Left ventricle myocardium inferior (tissue), 1 donor: ENCODE measurements at regions not wholly inside any gene's neighbourhood (a gene's known extent, or its start where the extent isn't known, plus 50 kb on each side); places are given as distances from the start of the nearest gene placed in this dataset.
A peak's percentile ranks its signal among the peaks of the same experiment; 100 is the strongest.

Experiments
- DNase-seq: peaks from one replicate; pipeline ENCODE4 v3.0.0-alpha.2; 2020
- H3K27ac ChIP-seq: fragments of 200-600 bp; replicated peaks from 2 replicates; pipeline ENCODE4 v1.8.0; 2021
- H3K27me3 ChIP-seq: fragments of 200-600 bp; 2 replicates; pipeline ENCODE4 v1.8.0; 2021; ENCODE audit warnings: low read depth
- H3K36me3 ChIP-seq: fragments of 200-600 bp; 2 replicates; pipeline ENCODE4 v1.8.0; 2021
- H3K4me1 ChIP-seq: fragments of 200-600 bp; 2 replicates; pipeline ENCODE4 v1.8.0; 2021
- H3K4me3 ChIP-seq: fragments of 200-600 bp; 2 replicates; pipeline ENCODE4 v1.8.0; 2021; ENCODE audit warnings: mild to moderate bottlenecking, moderate library complexity
- H3K9me3 ChIP-seq: fragments of 200-600 bp; replicated peaks from 2 replicates; pipeline ENCODE4 v1.8.0; 2021
- intact Hi-C: fragments of 100-400 bp; cut with micrococcal nuclease; formaldehyde crosslinking; loops from one replicate; pipeline ENCODE4 v1.11.0; 2022
- TF ChIP-seq, protein P1 (sequence below): fragments of 200-600 bp; IDR thresholded peaks from 2 replicates; pipeline ENCODE4 v1.8.0; 2021; ENCODE audit warnings: antibody characterized with exemption, mild to moderate bottlenecking, borderline replicate concordance
- donor health status: DM: no; HTN: yes; CAD: no; lungs with severe emphysema.

DNA sequence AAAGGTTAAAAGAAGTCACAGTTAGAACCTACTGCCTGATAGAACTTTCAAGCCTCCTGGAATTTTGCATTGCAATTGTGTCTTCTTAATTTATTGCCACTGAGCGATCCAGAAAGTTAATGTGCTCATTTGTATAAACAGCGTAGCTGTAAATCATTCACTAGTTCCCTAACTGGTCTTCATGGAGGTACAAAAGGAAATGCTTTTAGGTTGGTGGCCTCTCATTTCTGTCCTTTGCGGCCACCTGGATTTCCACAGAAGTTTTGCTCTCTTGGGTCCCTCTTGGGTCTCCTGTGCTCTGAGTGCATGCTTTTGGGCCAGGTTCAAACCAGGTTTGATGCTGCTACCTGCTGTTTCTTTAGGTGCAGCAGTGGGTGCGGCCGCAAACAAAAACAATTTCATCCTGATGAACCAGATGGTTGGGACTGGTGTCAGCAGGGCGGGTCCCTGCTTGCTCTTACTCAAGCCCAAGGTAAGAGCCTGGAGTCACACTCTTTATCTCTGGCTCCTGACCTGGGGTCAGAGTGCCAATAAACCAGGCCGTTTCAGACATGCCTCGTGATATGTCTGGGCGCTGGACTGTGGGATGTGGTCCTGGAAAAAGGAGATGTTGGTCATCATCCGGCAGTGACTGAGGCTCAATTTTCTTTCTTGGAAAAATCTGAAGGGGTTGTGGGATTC, 270.1 kb downstream of the PTTG2 start:
- H3K27ac ChIP-seq, result no peak overlapping the region
- no peak overlapping the region for H3K4me3 ChIP-seq
- no peaks in the 10 kb centered on the region for H3K36me3 ChIP-seq
- TF ChIP-seq, protein P1, sequence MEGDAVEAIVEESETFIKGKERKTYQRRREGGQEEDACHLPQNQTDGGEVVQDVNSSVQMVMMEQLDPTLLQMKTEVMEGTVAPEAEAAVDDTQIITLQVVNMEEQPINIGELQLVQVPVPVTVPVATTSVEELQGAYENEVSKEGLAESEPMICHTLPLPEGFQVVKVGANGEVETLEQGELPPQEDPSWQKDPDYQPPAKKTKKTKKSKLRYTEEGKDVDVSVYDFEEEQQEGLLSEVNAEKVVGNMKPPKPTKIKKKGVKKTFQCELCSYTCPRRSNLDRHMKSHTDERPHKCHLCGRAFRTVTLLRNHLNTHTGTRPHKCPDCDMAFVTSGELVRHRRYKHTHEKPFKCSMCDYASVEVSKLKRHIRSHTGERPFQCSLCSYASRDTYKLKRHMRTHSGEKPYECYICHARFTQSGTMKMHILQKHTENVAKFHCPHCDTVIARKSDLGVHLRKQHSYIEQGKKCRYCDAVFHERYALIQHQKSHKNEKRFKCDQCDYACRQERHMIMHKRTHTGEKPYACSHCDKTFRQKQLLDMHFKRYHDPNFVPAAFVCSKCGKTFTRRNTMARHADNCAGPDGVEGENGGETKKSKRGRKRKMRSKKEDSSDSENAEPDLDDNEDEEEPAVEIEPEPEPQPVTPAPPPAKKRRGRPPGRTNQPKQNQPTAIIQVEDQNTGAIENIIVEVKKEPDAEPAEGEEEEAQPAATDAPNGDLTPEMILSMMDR, result no peak
- intact Hi-C loops, result no loop called here
- no peak for DNase-seq
- no peaks in the 10 kb centered on the region for H3K4me1 ChIP-seq
- H3K27me3 ChIP-seq, result no peaks in the 10 kb centered on the region
- no peaks in the 10 kb centered on the region for H3K9me3 ChIP-seq

DNA sequence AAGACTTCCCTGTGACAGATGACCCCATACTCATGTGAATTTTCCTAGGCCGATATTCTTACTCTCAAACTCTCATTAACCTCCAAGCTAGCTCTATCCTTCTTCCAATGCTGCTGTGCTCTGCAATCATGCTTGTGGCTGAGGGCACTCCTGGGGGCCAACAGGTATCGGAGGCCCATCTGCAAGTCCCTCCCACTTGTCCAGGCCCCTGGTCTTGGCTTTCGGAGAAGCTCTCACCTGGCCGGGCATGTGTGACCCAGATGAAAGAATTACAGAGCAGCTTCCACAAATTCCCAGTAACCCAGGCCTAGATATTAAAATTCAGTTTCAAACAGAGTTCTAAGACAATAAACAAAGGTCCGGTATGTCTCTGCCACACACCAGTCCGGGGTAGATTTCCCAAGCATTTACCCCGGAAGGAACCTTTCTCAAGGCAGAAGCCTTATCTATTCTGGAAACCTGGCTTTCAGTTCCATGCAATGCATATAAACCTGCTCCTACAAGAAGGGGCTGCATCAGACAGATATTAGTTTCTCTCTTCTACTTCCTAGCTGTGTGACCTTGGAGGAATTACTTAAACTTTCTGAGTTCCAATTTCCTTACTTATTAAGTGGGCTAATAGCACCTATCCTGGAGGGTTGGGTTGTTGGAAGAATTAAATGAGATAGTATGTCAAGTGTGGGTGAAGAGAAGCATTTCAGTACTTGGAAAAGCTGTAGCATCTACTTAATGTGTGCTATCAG, 270.8 kb downstream of the PTTG2 start:
- Histone ChIP-seq H3K36me3 (no peaks in the 10 kb centered on the region), H3K4me1 (no peaks in the 10 kb centered on the region), H3K27ac (no peak overlapping the region), H3K4me3 (no peak overlapping the region), H3K27me3 (no peaks in the 10 kb centered on the region), H3K9me3 (no peaks in the 10 kb centered on the region)
- no peak for DNase-seq
- TF ChIP-seq, protein P1, result no peak
- intact Hi-C loops, result no loop called here

DNA sequence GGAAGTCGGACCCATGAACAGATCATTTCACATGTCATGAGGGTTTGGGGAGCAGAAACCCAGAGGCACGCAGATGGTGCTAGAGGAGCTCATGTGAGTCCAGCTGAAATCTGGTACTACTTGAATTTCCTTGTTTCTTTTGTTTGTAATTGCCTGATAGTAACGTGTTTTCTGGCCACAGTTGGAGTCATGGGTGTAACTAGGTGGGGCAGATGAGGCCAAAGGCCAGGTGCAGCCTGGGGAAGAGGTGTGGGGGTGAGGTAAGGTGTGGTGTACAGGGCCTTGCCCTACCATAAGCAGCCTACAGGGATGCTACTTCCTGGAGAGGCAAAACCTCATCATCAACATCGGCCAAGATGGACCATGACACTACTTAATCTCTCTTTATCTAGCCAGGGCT, 271.4 kb downstream of the PTTG2 start:
- Histone ChIP-seq H3K27me3 (no peaks in the 10 kb centered on the region), H3K4me3 (no peak overlapping the region), H3K27ac (no peak overlapping the region), H3K9me3 (no peaks in the 10 kb centered on the region), H3K36me3 (no peaks in the 10 kb centered on the region), H3K4me1 (no peaks in the 10 kb centered on the region)
- TF ChIP-seq, protein P1, result no peak
- intact Hi-C loops, result no loop called here
- DNase-seq, result no peak

DNA sequence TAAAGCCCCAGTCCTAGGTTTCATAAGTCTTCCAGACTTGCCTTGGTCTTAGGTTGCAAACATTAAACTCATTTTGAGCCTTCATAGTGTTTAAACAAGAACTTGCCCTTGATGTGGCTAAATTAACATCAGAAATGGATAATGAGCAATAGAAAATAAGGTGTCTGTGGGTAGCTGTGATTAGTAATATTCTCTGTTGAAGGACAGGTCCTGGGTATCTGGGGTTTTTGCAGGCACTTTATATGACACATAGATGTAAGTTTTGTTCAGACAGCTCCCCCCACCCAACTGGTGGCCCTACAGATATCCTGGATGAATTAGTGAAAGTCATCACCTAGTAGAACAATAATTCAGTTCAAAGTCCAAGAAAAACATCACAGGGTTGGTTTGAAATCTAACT, 272.5 kb downstream of the PTTG2 start:
- Histone ChIP-seq H3K27me3 (no peaks in the 10 kb centered on the region), H3K4me3 (no peak overlapping the region), H3K9me3 (no peaks in the 10 kb centered on the region), H3K36me3 (no peaks in the 10 kb centered on the region), H3K4me1 (no peaks in the 10 kb centered on the region), H3K27ac (no peak overlapping the region)
- no peak for DNase-seq
- TF ChIP-seq, protein P1, result no peak
- intact Hi-C loops, result no loop called here

DNA sequence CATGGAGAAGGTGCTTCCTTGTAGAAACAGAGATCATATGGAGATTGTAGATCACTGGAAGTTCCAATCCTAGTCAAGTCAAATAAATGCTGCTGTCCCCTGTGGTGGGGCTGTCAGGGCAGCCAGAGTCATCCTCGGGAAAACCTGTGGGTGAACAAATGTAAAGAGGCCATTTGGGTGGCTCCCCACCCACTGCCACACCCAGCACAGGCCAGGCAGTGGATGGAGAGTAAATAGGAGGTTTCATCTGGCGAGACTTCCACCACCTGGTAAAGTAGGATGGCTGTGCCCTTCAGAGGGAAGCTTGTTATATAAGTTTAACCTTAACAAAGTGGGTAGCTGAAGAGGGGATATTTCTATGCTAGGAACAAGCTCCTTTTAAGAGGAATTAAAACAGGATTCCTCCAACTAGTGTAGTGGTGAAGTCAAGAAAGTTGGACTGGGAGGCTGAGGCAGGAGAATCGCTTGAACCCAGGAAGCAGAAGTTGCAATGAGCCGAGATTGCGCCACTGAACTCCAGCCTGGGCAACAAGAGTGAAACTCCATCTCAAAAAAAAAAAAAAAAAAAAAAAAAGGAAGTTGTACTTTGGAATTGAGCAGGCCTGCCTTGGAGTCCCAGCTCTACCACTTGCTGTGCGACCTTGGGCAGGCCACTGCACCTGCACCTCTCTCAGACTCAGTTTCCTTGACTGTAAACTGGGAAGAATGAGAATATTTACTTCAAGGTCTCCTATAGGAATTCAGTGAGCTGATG, 273.7 kb downstream of the PTTG2 start:
- Histone ChIP-seq H3K4me3 (no peak overlapping the region), H3K36me3 (no peaks in the 10 kb centered on the region), H3K27ac (no peak overlapping the region), H3K27me3 (no peaks in the 10 kb centered on the region), H3K4me1 (no peaks in the 10 kb centered on the region), H3K9me3 (no peaks in the 10 kb centered on the region)
- intact Hi-C loops, result no loop called here
- peak; percentile 24 for DNase-seq
- TF ChIP-seq, protein P1, result no peak
